B cell (primary cell): ENCODE measurements at regions not wholly inside any gene's neighbourhood (a gene's known extent, or its start where the extent isn't known, plus 50 kb on each side); places are given as distances from the start of the nearest gene placed in this dataset.

Experiments used
- ATAC-seq: fragments of 200-7000 bp; cut with Tn5 transposase; one replicate; pipeline ENCODE4 v1.10.0; 2021; ENCODE audit warnings: low read depth, mild to moderate bottlenecking, moderate number of reproducible peaks, moderate library complexity
- CTCF ChIA-PET: fragments of 350-600 bp; sonication (Branson Sonifier 250); formaldehyde crosslinking; loops from one replicate; lab custom pipeline; 2021; ENCODE audit warnings: antibody characterized with exemption, inconsistent platforms; lab: Charles Lee
- POLR2A ChIA-PET: fragments of 350-600 bp; sonication (Branson Sonifier 250); formaldehyde crosslinking; loops from one replicate; lab custom pipeline; 2021; ENCODE audit warnings: antibody characterized with exemption; lab: Charles Lee
- DNase-seq: peaks from one replicate; pipeline ENCODE4 v3.0.0; 2013
- H2AFZ ChIP-seq: 2 replicates; pipeline ENCODE4 v1.6.1; 2012; ENCODE audit warnings: mild to moderate bottlenecking, low read depth, low read length; ENCODE audit not compliant: insufficient read depth, poor library complexity, severe bottlenecking
- H3K27ac ChIP-seq, 2 donors: 1 replicate in 1 of 2; 2 replicates in 1 of 2; pipeline ENCODE4 v1.5.1; 2012 to 2013; ENCODE audit warnings: low read length in 2 of 2, mild to moderate bottlenecking in 2 of 2, moderate library complexity in 1 of 2
- H3K27me3 ChIP-seq, 4 experiments: fragments of 200-600 bp in 1 of 4; sonication (generic) in 1 of 4; replicated peaks in 1 of 4; 1 replicate in 2 of 4; 2 replicates in 2 of 4; pipeline versions ENCODE4 v1.6.1 to v1.7.0; 2013 to 2016; ENCODE audit warnings: low read length in 3 of 4, mild to moderate bottlenecking in 2 of 4, mixed read lengths in 1 of 4, moderate library complexity in 1 of 4; ENCODE audit not compliant: insufficient read depth in 4 of 4, control insufficient read depth in 3 of 4; ENCODE audit errors: control extremely low read depth in 1 of 4
- H3K36me3 ChIP-seq, 2 experiments: replicated peaks in 1 of 2; 1 replicate in 1 of 2; 2 replicates in 1 of 2; pipeline versions ENCODE4 v1.6.1 to v1.7.1; 2013; ENCODE audit warnings: low read length in 1 of 2; ENCODE audit not compliant: insufficient read depth in 2 of 2, control insufficient read depth in 1 of 2; ENCODE audit errors: control extremely low read depth in 1 of 2, extremely low read depth in 1 of 2
- H3K4me1 ChIP-seq, 2 donors: fragments of 200-600 bp in 1 of 2; sonication (generic) in 1 of 2; 1 replicate in 1 of 2; 2 replicates in 1 of 2; pipeline versions ENCODE4 v1.5.1 to v1.6.1; 2013 to 2017; ENCODE audit warnings: low read length in 2 of 2; ENCODE audit not compliant: control insufficient read depth in 2 of 2, insufficient read depth in 2 of 2
- H3K4me2 ChIP-seq: replicated peaks from 2 replicates; pipeline ENCODE3; 2012; ENCODE audit warnings: mild to moderate bottlenecking, low read depth, low read length; ENCODE audit not compliant: poor library complexity, severe bottlenecking
- H3K4me3 ChIP-seq, 5 experiments: fragments of 200-600 bp in 1 of 5; sonication (generic) in 1 of 5; 1 replicate in 3 of 5; 2 replicates in 2 of 5; pipeline versions ENCODE4 v1.5.1 to v1.7.0; 2011 to 2016; ENCODE audit warnings: low read length in 4 of 5, mild to moderate bottlenecking in 4 of 5, low read depth in 2 of 5, control low read depth in 1 of 5, moderate library complexity in 1 of 5; ENCODE audit not compliant: insufficient read depth in 1 of 5; ENCODE audit errors: control extremely low read depth in 1 of 5, extremely low read depth in 1 of 5
- H3K79me2 ChIP-seq: fragments of 200-600 bp; sonication (generic); one replicate; pipeline ENCODE4 v1.6.0; 2016; ENCODE audit warnings: low read length; ENCODE audit not compliant: control insufficient read depth, insufficient read depth
- H3K9ac ChIP-seq: fragments of 200-600 bp; sonication (generic); 2 replicates; pipeline ENCODE4 v1.6.1; 2017; ENCODE audit warnings: mild to moderate bottlenecking, low read length, moderate library complexity
- H3K9me3 ChIP-seq, 3 donors: one replicate each; pipeline versions ENCODE4 v1.6.1 to v1.7.1; 2013; ENCODE audit warnings: low read length in 2 of 3; ENCODE audit not compliant: control insufficient read depth in 2 of 3, insufficient read depth in 1 of 3; ENCODE audit errors: control extremely low read depth in 1 of 3
- H4K20me1 ChIP-seq: 2 replicates; pipeline ENCODE4 v1.6.0; 2012; ENCODE audit warnings: mild to moderate bottlenecking, low read length; ENCODE audit not compliant: insufficient read depth, control insufficient read depth, poor library complexity, severe bottlenecking
- H3K27ac Mint-ChIP-seq: one replicate; pipeline ENCODE4 v1.8.0; 2021; ENCODE audit warnings: mixed read lengths
- H3K27me3 Mint-ChIP-seq: one replicate; pipeline ENCODE4 v1.8.0; 2021; ENCODE audit warnings: mixed read lengths
- H3K4me1 Mint-ChIP-seq: one replicate; pipeline ENCODE4 v1.8.0; 2021; ENCODE audit warnings: mixed read lengths
- H3K4me3 Mint-ChIP-seq: one replicate; pipeline ENCODE4 v1.8.0; 2021; ENCODE audit warnings: mixed read lengths
- H3K9me3 Mint-ChIP-seq: one replicate; pipeline ENCODE4 v1.8.0; 2022; ENCODE audit warnings: mixed read lengths; ENCODE audit not compliant: insufficient read depth
- CTCF ChIP-seq: fragments of 200-600 bp; IDR thresholded peaks from one replicate; pipeline ENCODE4 v1.8.0; 2022; ENCODE audit warnings: antibody characterized with exemption, mild to moderate bottlenecking
- EZH2 ChIP-seq: IDR thresholded peaks from 2 replicates; pipeline ENCODE4 v1.6.1; 2012; ENCODE audit warnings: borderline replicate concordance, low read depth, mild to moderate bottlenecking, moderate library complexity, low read length; ENCODE audit not compliant: insufficient read depth, poor library complexity, severe bottlenecking
- WGBS: methylation state at CpG from one replicate; pipeline ENCODE4 v1.1.5; 2013; ENCODE audit warnings: missing lambda C conversion rate; ENCODE audit not compliant: insufficient coverage; 5-methylcytosine and 5-hydroxymethylcytosine counted together
- intact Hi-C: fragments of 100-400 bp; cut with micrococcal nuclease; formaldehyde crosslinking; loops from one replicate; pipeline ENCODE4 v1.10.0; 2022

GRCh38 chr22:11627436-11627797 lies 3900.6 kb upstream of the OR11H1 start:
- intact Hi-C loops = no loop called here
- no peak overlapping the region for H3K4me2 ChIP-seq
- H3K36me3 ChIP-seq = no peaks in the 10 kb centered on the region
- H3K4me1 ChIP-seq = no peaks in the 10 kb centered on the region
- CTCF ChIA-PET = no interaction called here
- Mint-ChIP-seq H3K27me3 (no peaks in the 10 kb centered on the region), H3K9me3 (peaks cover 16% of the 10 kb centered on the region), H3K27ac (no peak overlapping the region), H3K4me1 (no peaks in the 10 kb centered on the region), H3K4me3 (no peak overlapping the region)
- no peaks in the 10 kb centered on the region for H3K27me3 ChIP-seq
- no peaks in the 10 kb centered on the region for H3K79me2 ChIP-seq
- ATAC-seq (no peak), DNase-seq (no peak)
- no peak for TF ChIP-seq EZH2
- no peak overlapping the region for H3K27ac ChIP-seq
- H2AFZ ChIP-seq = no peak overlapping the region
- peaks cover 0 to 61% (median 8%) of the 10 kb centered on the region in 3 donors for H3K9me3 ChIP-seq
- H3K9ac ChIP-seq = no peak overlapping the region
- WGBS = 88% methylated on average over 31 of the region's 31 CpGs
- POLR2A ChIA-PET = no interaction called here
- no peaks in the 10 kb centered on the region for H4K20me1 ChIP-seq
- H3K4me3 ChIP-seq = no peak overlapping the region

GRCh38 chr22:11627798-11628650 lies 3900.0 kb upstream of the OR11H1 start:
- Histone ChIP-seq H3K4me1 (no peaks in the 10 kb centered on the region), H3K9ac (no peak overlapping the region), H3K4me3 (no peak overlapping the region), H3K36me3 (no peaks in the 10 kb centered on the region), H3K4me2 (no peak overlapping the region), H3K79me2 (no peaks in the 10 kb centered on the region), H3K27me3 (no peaks in the 10 kb centered on the region), H3K9me3 (peaks cover 0 to 58% (median 8%) of the 10 kb centered on the region in 3 donors), H3K27ac (no peak overlapping the region), H4K20me1 (no peaks in the 10 kb centered on the region), H2AFZ (no peak overlapping the region)
- POLR2A ChIA-PET = no interaction called here
- TF ChIP-seq EZH2 = no peak
- no peak for TF ChIP-seq CTCF
- Mint-ChIP-seq H3K4me1 (no peaks in the 10 kb centered on the region), H3K27ac (no peak overlapping the region), H3K4me3 (no peak overlapping the region), H3K27me3 (no peaks in the 10 kb centered on the region), H3K9me3 (peaks cover 16% of the 10 kb centered on the region)
- intact Hi-C loops = no loop called here
- 91% methylated on average over 74 of the region's 74 CpGs for WGBS
- DNase-seq (no peak), ATAC-seq (no peak)
- CTCF ChIA-PET = no interaction called here
